HG03045 (cell line): ENCODE measurements at regions not wholly inside any gene's neighbourhood (a gene's known extent, or its start where the extent isn't known, plus 50 kb on each side); places are given as distances from the start of the nearest gene placed in this dataset.

Experiments used
- ATAC-seq: cut with Tn5 transposase; IDR thresholded peaks from one replicate; pipeline ENCODE4 v1.9.1; 2021; ENCODE audit warnings: mild to moderate bottlenecking, moderate library complexity; ENCODE audit not compliant: unreplicated experiment

DNA sequence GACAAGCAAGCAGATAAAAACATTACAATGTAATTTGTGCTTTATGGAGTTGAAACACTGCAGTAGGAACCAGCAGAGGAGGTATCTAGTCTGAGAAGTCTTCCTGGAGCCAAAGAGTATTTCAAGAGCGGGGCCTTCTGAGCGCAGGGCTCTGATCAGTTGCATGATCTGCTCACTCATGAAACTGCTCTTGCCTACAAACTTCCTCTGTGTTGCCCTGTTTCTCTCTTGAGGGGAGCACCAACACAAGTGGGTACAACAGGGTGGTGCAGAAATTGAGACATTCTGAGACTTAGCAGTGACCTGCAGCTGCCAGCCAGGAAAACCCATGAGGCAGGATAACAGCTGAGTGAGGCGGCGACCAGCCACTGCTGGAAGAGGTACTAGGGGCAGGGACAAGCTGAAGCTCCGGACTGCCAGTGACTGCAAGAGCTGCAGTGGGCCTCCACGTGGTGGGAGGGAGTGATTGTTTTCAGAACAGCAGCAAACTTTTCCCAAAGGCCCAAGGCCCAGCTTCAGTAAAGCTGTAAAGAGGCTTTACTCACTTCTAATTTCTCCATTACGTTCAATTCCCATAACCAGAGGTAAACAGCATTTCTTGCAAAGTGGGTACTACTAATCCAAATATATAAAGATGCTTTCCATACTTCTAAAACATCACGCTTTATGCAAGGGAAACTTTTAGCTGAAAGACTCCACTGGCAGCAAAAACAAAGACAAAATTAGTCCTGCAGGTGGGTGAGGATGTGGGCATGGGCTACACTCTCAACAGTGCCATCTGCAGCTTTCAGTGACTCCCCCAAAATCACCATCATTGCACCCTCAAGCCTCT is 69.0 kb upstream of the LPP start:
- ATAC-seq: no peak

DNA sequence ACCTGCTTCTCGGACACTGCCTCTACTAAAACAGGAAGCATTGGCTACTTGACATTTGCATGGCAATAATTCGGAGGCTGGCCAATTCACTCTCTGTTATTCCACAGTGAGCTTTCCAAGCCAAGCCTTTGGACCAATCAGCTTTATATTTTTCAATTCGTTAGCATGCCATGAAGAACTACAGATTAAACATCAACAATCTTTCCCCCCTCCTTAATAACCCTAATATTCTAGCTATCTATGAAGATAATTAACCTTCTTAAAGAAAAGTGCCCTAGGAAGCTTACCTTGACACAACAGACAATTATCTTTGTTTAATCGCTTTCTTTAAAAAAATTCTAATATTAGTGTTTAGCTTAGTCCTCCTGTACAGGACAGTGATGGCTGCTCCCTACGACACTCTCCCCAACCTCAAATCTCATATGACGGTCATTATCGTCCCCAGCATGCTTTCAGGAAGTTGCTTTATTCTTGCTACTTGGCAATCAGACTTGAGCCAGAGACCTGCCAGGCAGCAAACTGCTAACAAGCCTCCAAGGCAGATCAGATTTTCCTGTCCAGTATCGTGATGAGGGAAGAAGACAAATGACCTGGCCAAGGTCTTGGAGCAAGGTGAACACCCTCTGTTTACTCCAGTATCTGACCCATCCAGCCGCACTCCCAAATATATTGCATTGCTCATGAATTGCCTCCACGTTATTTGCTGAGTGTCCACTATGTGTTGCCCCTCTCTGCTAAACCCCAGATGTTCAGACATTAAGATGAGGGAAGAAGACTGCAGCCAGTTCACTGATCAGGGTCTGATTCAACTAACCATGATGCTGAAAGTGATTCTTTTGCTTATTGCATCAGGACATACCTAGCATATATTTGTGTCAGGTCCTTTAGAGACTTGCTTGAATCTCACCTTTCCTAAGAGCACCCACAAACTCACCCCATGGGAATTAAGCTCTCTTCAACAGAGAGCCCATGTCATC is 68.1 kb upstream of the LPP start:
- ATAC-seq: no peak

DNA sequence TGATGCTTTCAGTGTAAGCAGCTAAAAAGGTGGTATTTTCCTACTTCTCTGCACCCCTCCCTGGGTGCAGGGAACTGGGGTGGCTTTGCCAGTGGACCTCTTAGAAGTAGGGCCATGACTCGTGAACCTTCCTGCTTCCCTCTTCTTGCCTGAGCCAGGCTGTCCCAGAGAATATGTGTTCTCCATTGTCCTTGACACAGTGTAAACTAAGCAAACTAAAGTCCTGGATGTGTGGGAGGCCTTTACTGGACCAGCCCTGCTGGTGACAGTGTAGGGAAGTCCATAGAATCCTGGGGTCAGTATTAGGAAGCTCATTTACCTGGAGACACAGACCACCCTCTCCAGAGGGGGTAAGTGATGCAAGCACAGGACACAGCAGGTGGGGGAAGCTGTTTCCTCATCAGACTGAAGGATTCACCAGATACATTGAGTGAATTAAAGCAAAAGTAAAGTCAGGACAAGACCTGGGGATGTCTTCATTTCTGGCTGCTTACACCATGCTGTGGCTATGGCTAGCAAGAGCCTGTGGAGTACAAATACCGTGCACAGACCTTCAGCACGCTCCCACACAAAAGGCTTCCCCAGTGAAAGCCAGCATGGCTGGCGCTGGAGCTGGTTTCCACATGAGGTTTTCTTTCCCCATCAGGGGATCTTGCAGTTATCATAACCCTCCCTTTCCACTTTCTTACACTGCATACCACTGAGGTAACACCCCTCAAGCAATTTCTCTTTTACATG is 64.8 kb upstream of the LPP start:
- ATAC-seq: no peak

DNA sequence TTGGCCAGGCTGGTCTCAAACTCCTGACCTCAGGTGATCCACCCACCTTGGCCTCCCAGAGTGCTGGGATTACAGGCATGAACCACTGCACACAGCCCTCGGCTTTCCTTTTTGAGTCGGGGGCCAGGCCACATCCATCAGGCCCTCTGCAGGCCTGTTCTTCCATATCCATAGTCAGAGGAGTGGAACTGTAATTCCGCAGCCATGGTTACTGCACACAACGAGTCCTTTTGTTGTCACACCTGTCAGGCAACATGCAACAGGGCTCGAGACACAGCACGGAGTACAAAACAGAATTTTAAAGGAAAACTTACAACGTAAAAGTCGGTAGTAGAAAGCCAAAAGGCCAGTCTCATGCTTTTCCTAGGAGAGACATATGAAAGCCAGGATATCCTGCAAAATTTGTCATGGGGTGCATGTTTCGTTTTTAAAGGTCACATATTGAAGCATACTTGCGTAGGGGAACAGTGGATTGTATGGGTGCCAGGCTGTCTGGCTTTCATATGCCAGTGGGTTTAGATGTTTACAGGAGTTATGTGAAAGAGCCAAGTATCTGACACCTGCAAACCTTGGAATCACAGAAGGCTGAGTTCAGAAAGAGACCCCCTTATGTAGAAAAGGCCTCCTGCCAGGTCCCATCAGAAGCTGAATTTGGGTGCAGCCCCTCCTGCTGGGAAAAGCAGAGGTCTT is 63.2 kb upstream of the LPP start:
- ATAC-seq: no peak

DNA sequence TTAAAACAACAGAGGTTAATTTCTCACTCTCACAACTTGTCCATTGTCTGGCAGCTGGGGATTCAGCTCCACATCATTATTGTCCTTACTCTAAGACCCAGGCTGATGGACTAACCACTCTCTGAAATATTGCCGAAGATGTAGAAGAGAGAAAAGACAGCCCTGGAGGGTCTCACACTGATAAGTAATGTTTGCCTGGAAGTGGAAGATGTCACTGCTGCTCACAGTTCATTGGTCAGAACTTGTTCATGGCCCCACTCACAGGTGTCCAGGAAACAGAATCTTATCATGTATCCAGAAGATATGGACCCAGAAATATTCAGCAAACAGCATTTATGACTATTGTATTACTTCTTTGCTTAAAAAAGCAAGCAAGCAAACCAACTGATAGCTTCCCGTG is 62.2 kb upstream of the LPP start:
- no peak for ATAC-seq

DNA sequence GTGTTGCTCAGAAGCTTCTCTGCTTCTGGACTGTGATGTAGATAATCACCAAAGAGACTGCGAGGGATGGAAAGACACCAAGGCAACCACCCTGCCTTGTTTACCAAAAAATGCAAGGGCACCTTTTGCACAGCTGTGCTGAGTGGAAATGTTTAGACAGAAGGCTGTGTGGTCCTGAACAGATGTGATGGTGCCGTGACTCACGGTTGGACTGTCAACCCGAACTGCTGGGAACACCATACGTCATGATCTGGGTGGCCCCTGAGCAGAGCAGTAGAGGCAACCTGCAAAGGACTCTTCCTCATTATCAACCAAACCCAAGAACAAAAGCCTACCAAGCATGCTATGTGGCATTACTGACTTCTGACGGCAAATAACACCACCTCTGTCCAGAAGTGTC is 61.3 kb upstream of the LPP start:
- ATAC-seq: no peak

DNA sequence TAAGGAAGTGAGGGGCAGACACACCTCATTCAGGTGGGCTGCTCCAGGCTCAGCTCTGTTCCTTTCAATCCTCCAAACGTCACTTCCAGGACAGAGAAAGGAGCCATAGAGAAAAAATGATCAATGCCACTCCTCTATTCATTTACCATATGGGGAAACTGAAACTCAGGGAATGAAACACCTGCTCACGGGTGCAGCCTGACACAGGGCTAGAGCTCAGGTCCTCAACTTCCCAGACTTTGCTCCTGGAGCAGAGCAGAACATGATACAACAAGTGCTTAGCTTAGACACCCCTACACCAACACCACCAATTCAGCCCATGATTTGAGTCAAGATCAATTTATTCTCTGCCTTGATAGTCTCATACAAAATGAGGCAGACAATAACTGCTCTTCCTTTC is 58.5 kb upstream of the LPP start:
- no peak for ATAC-seq

DNA sequence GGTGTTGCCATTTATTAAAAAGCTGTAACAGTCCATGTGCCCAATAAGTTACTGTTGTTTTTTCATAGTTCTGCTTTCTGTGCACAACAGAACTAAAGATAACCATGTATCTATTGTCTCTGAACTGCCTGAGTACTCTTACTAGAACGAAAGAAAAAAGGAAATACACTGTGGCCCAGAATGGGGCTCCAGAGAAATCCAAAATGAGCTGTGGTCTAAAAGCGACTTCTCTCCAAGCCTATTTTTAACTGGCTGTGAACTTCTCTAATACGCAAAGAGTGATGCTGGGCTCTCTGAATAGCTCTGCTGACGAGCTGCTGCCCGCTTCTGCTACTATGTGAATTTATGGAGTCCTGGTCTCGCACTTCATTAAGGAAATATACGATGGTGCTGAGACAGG is 56.2 kb upstream of the LPP start:
- ATAC-seq: no peak

DNA sequence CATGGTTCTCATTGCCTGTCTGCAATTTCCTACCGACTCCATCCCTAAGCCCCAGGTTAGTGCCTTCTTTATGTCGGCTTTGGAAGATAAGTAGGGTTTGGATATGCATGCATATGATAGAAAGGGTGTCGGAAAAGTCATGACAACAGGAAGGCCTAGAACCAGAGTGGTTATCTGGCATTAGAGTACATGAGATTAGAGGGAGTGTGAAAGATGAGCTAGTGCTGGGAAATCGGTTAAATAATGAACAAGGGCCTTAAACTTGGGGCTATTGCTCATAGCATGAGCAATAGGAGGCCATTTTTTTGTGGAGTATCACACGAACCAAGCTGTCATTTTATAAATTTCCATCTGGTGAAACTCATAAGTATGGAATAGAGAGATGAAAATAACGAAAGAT is 54.0 kb upstream of the LPP start:
- no peak for ATAC-seq

DNA sequence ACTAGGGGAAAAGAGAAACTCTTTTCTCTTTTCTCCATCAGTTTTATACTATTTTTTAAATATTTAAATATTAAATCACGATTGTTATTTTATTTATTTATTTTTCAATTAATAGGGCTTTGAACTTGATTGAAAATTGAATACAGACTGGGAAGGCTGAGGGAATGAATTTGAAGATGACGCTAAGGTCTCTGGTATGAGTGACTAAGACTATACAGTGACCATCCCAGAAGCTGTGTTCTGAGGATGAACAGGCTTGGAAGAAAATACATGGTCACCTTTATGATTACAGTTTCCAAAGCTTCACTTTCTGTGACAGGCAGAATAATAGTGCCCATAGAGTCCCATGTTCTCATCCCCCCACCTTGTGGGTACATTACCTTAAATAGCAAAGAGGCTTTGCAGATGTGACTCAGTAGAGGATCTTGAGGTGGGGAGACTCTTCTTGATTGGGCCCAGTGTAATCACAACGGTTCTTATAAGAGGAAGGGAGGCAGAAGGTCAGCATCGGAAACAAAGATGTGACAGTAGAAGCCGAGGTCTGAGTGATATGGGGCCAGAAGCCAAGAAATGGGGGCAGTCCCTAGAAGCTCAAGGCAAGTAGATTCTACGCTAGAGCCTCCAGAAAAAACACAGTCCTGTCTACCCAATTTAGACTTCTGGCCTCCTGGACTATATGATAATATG is 51.0 kb upstream of the LPP start:
- ATAC-seq: no peak

DNA sequence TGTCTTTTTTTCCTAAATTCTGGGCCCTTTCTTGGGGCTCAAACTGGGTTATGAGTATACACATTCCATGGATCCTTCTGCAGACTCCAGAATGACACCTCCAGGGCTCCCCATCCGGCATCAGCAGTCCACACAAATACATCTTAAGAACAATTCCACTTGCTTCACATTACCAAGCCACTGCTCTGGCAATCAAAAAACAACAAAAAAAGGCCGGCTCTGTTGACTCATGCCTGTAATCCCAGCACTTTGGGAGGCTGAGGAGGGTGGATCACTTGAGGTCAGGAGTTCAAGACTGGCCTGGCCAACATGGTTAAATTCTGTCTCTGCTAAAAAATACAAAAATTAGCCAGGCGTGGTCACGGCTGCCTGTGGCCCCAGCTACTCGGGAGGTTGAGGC is 49.9 kb upstream of the LPP start:
- ATAC-seq: no peak
